K562 (cell line): ENCODE measurements at regions not wholly inside any gene's neighbourhood (a gene's known extent, or its start where the extent isn't known, plus 50 kb on each side); places are given as distances from the start of the nearest gene placed in this dataset.

Source experiments
- ATAC-seq: fragments of 200-7000 bp; cut with Tn5 transposase; 3 replicates; pipeline ENCODE4 v1.9.1; 2020; ENCODE audit warnings: moderate library complexity
- BruUV-seq: library from RNA; stranded (reverse); fragments of 400-500 nt; replicated peaks from 2 replicates; lab custom pipeline; 2021; lab: Mats Ljungman, UMichigan
- CTCF ChIA-PET: fragments of 300-600 bp; formaldehyde crosslinking; extraction: SDS; loops from one replicate; lab custom pipeline; 2021; ENCODE audit warnings: low intra/inter-chr PET ratio; lab: Yijun Ruan, JAX
- POLR2A ChIA-PET: fragments of 300-600, 350-650 bp; sonication (Branson Sonifier 250); formaldehyde crosslinking; extraction: SDS; loops from one replicate; lab custom pipeline; 2021; ENCODE audit warnings: antibody characterized with exemption, inconsistent platforms; lab: Yijun Ruan, JAX
- DNase-seq, 4 experiments: peaks; one replicate each; pipeline versions ENCODE4 v3.0.0 to v3.0.0-alpha.2; 2011 to 2018; ENCODE audit warnings: low spot score in 3 of 4, mixed read lengths in 3 of 4; ENCODE audit errors: extremely low read depth in 1 of 4
- FAIRE-seq: peaks from 2 replicates; lab custom pipeline; 2011; peaks lifted over from hg19 to GRCh38; lab: Jason Lieb, UNC
- H2AFZ ChIP-seq: 2 replicates; pipeline ENCODE4 v1.6.0; 2011; ENCODE audit warnings: low read depth, low read length, control low read depth, inconsistent platforms
- H3K27ac ChIP-seq: fragments of 200-600 bp; 3 replicates; pipeline ENCODE4 v1.8.0; 2011; ENCODE audit warnings: low read depth, mild to moderate bottlenecking, control low read depth, inconsistent platforms, low read length, moderate library complexity, mixed read lengths; ENCODE audit errors: extremely low read depth
- H3K27me3 ChIP-seq, 2 experiments: fragments of 300-600 bp in 1 of 2; 2 replicates in 1 of 2; 3 replicates in 1 of 2; pipeline versions ENCODE4 v1.6.0 to v1.8.0; 2011; ENCODE audit warnings: inconsistent platforms in 2 of 2, low read length in 2 of 2, mild to moderate bottlenecking in 1 of 2, mixed read lengths in 1 of 2, moderate library complexity in 1 of 2; ENCODE audit not compliant: control insufficient read depth in 2 of 2, insufficient read depth in 2 of 2
- H3K36me3 ChIP-seq: fragments of 300-600 bp; 3 replicates; pipeline ENCODE4 v1.8.0; 2011; ENCODE audit warnings: mild to moderate bottlenecking, low read length, inconsistent platforms; ENCODE audit not compliant: control insufficient read depth, insufficient read depth
- H3K4me1 ChIP-seq, 2 experiments: fragments of 200-600 bp in 1 of 2; replicated peaks in 1 of 2; 2 replicates in 1 of 2; 3 replicates in 1 of 2; pipeline versions ENCODE4 v1.5.1 to v1.8.0; 2011; ENCODE audit warnings: inconsistent platforms in 2 of 2, low read length in 2 of 2, mild to moderate bottlenecking in 1 of 2, mixed read lengths in 1 of 2, moderate library complexity in 1 of 2; ENCODE audit not compliant: control insufficient read depth in 2 of 2, insufficient read depth in 2 of 2
- H3K4me2 ChIP-seq: 2 replicates; pipeline ENCODE4 v1.6.1; 2011; ENCODE audit warnings: low read length, control low read depth, inconsistent platforms, mixed read lengths; ENCODE audit not compliant: insufficient read depth
- H3K4me3 ChIP-seq: fragments of 200-600 bp; sonication (generic), shearing (Covaris generic); 2 replicates; pipeline ENCODE4 v1.5.1; 2016; ENCODE audit warnings: control low read depth, inconsistent platforms
- H3K79me2 ChIP-seq: fragments of 200-600 bp; 3 replicates; pipeline ENCODE4 v1.8.0; 2011; ENCODE audit warnings: low read length, inconsistent platforms; ENCODE audit not compliant: control insufficient read depth, insufficient read depth
- H3K9ac ChIP-seq, 2 experiments: 2 replicates each; pipeline versions ENCODE4 v1.6.0 to v1.6.1; 2011; ENCODE audit warnings: low read depth in 2 of 2, low read length in 2 of 2, control low read depth in 1 of 2, inconsistent platforms in 1 of 2, mild to moderate bottlenecking in 1 of 2, mixed read lengths in 1 of 2; ENCODE audit not compliant: insufficient read depth in 1 of 2
- H3K9me1 ChIP-seq: one replicate; pipeline ENCODE4 v1.6.0; 2011; ENCODE audit warnings: inconsistent platforms, mild to moderate bottlenecking, low read length, moderate library complexity; ENCODE audit not compliant: control insufficient read depth, insufficient read depth
- H3K9me3 ChIP-seq: replicated peaks from 2 replicates; pipeline ENCODE4 v1.5.1; 2011; ENCODE audit warnings: low read depth, low read length, inconsistent platforms; ENCODE audit not compliant: control insufficient read depth, insufficient read depth
- H4K20me1 ChIP-seq: replicated peaks from 2 replicates; pipeline ENCODE4 v1.6.1; 2011; ENCODE audit warnings: low read length, inconsistent platforms, mixed read lengths; ENCODE audit not compliant: control insufficient read depth, insufficient read depth
- BCLAF1 ChIP-seq, 2 experiments: fragments of 450-650 bp in 1 of 2; IDR thresholded peaks; 2 replicates each; pipeline ENCODE4 v1.6.1; 2011 to 2017; ENCODE audit warnings: low read depth in 2 of 2, antibody characterized with exemption in 1 of 2, borderline replicate concordance in 1 of 2, low read length in 1 of 2, mild to moderate bottlenecking in 1 of 2, mixed read lengths in 1 of 2; ENCODE audit not compliant: control insufficient read depth in 1 of 2
- ZKSCAN1 ChIP-seq: fragments of 150-350 bp; IDR thresholded peaks from 2 replicates; pipeline ENCODE4 v1.6.1; 2016; ENCODE audit warnings: low read depth, low read length
- WGBS: fragments of 100-300 bp; shearing (Covaris generic); methylation state at CpG from one replicate; pipeline ENCODE4 v1.1.6; 2016; ENCODE audit warnings: low coverage, mixed read lengths; ENCODE audit not compliant: insufficient coverage; ENCODE audit errors: missing lambda C conversion rate; 5-methylcytosine and 5-hydroxymethylcytosine counted together
- in situ Hi-C: fragments of 300-500 bp; cut with MboI; formaldehyde crosslinking; loops from 4 replicates; pipeline ENCODE4 v1.15.0; 2018; ENCODE audit warnings: inconsistent platforms, mixed read lengths
- intact Hi-C: fragments of 100-400 bp; cut with micrococcal nuclease; formaldehyde crosslinking; loops from 2 replicates; pipeline ENCODE4 v1.14.2; 2022

GRCh38 chr3:45332493-45332892 is 55.9 kb upstream of the LARS2 start:
- Histone ChIP-seq H3K9me3 (no peaks in the 10 kb centered on the region), H3K4me1 (peaks cover 0 to 2% of the 10 kb centered on the region in 2 experiments; a peak in 2 of 5 replicates), H3K27ac (no peak overlapping the region), H3K9me1 (no peaks in the 10 kb centered on the region), H3K4me2 (no peak overlapping the region), H3K36me3 (no peaks in the 10 kb centered on the region), H4K20me1 (no peaks in the 10 kb centered on the region), H3K79me2 (no peaks in the 10 kb centered on the region), H3K4me3 (no peak overlapping the region), H2AFZ (no peak overlapping the region), H3K9ac (no peak overlapping the region), H3K27me3 (peaks cover 41 to 68% of the 10 kb centered on the region in 2 experiments)
- DNase-seq (no peak), ATAC-seq (no peak), FAIRE-seq (peak; percentile 70)
- 14% methylated on average over 6 of the region's 6 CpGs for WGBS
- intact Hi-C loops = loop anchor here (2.0 to 10.0 kb wide), 3 partner anchors 162 to 322 kb away; no protein-coding TSS in a partner anchor
- CTCF ChIA-PET = no interaction called here
- POLR2A ChIA-PET = interaction anchor here (1.0 kb wide), 1 partner anchor 13 kb away, joined by 3 read pairs; no protein-coding TSS in a partner anchor
- in situ Hi-C loops = no loop called here
- TF ChIP-seq ZKSCAN1 (peak; percentile 65; the same call in 1 of the 2 replicates), BCLAF1 (IDR thresholded peaks at IDR 0.05; ENCODE audit: borderline replicate concordance in 1 of 2, control insufficient read depth in 1 of 2, low read depth in 2 of 2, low read length in 1 of 2) (no peak)
- no TSS peak for BruUV-seq
